HG03066 (cell line): ENCODE measurements at regions not wholly inside any gene's neighbourhood (a gene's known extent, or its start where the extent isn't known, plus 50 kb on each side); places are given as distances from the start of the nearest gene placed in this dataset.

Experiments
- ATAC-seq: cut with Tn5 transposase; IDR thresholded peaks from one replicate; pipeline ENCODE4 v1.9.1; 2021; ENCODE audit warnings: low read depth; ENCODE audit not compliant: unreplicated experiment

DNA sequence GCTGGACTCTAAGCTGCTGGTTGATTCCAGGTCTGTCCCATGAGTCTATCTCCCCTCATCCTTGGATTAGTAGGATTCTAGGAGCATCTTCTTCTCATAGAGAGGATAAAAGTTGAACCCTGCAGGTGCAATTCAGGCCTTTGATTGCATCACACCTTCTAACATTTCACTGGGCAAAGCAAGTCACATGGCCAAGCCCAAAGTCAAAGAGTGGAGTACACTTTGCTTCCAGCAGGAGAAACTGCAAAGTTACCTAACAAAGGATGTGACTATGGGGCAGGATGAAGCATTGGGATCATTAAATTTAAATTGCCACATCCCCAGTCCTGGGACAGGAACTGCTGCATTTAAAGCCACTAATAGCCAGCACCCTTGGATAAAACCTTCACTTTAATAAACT, 51.0 kb upstream of the EGFLAM start:
- ATAC-seq, result no peak

DNA sequence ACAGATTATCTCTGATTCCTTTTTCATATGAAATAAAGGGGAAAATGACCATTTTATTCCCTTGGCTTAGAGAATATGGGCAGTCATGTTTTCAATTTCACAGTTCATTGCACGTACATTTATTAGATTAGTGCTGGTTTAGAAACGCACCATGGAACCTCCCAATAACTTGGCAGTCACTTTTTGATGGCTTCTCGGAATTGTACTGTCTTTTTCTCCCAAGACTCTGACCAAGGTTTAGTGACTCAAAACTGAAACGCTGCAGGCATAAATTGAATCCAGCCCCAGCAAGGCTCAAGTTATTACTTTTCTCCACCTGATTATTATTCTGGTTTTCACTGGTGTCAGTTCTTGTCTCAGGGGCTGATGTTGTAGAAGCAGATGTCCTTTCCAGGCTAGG, 55.6 kb upstream of the EGFLAM start:
- no peak for ATAC-seq

DNA sequence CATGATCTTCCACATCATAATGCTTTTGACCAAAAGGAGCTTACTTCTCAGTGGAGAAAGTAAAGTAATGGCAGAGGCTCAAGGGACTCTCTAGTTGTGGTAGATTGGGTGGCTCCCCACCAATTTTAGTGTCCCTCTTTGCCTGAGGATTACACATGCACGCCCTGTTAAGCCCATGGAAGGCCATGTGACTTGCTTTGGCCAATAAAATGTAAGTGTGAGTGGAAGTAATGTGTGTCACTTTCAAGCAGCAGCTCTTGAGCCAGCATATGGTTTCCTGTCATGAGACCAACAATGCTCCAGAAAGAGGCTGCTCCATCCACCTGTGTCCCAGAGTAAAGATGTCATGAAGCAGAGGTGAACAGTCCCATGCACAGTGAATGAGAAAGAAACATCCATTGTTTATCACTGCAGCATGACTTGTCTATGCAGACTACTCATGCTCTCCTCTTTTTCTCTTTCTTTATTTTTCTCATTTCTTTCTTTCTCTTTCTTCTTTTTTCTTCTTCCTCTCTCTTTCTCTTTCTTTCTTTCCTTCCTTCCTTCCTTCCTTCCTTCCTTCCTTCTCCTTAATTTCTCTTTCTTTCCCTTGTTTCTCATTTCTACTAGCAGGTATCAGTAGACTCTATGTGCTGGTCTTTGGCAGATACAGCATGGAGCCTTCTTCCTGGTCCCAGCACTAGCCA, 57.3 kb upstream of the EGFLAM start:
- ATAC-seq, result no peak

DNA sequence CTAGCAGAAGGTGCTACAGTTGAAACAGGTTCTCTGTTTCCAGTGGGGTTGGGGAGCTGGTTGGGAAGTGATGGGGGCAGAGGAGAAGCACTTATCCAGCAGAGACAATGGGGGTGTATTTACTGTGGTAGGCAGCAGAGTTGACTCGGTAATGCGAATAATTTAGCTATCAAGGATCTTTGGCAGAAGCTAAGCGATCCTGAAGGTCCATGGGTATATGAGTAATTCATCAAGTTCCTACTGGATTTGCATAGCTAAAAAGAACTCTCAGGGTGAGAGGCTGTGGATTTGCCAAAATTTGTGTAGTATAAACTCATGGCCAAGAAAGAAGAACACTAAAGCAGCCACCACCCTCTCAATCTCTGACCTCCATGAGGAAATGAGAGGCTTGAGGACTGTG, 61.2 kb upstream of the EGFLAM start:
- no peak for ATAC-seq

DNA sequence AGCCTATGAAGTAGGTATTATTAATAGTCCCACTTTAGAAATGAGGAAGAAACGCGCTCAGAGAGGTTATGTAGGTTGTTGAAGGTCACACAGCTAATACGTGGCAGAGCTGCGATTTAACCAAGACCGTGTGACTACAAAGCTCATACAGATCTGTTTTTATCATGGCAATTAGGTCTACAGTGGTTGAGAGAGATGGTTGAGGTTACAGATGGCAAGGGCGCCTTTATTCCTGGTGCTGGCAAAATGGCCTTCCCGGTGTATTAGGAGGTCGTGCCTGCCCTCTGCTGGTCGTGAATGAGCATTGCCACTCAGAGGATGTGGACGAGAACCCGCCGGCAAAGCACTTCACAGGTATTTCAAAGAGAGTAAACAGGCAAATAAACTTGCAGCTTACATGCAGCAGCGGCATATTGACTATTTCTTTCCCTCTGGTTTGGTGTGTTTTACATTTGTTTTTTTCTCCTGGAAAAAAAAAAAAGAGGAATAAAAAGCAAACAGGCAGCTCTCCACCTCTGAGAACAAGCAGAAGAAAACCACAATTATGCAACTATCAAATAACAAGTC, 65.3 kb upstream of the EGFLAM start:
- peak; percentile 76 for ATAC-seq

DNA sequence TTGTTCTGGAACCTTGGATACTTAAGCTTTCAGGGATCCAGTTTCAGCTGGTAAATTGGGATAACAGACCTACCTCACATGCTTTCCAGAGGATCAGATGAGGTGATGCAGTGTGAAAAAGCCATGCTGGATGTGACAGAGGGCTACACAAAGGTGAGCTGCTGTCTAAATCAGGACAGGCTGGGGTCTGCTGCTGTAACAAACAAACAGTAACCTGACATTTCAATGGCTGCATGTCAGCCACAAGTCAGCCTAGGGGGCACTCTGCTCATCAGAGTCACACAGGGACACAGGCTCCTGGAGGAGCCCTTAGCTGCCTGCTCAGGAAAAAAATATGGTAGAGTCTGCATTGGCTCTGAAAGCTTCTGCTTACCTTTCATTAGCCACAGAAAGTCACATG, 66.7 kb upstream of the EGFLAM start:
- ATAC-seq, result no peak

DNA sequence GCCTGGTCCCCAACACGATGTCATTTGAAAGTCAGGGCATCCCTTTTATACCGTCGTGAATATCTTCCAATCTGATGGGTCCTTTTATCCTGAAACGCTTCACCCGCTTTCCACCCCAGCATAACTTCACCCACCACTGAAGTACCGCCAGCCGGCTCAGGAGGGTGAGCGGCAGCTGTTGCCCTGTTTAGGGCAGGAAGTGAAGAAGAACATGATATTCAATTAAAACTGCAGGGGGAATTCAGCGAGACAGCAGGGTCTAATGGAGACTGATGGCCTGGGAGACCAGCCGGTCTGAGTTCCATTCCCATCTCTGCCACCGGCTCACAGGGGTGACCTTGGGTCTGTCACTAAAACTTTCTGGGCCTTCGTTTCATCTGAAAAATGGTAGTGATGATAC, 68.2 kb upstream of the EGFLAM start:
- ATAC-seq, result no peak

DNA sequence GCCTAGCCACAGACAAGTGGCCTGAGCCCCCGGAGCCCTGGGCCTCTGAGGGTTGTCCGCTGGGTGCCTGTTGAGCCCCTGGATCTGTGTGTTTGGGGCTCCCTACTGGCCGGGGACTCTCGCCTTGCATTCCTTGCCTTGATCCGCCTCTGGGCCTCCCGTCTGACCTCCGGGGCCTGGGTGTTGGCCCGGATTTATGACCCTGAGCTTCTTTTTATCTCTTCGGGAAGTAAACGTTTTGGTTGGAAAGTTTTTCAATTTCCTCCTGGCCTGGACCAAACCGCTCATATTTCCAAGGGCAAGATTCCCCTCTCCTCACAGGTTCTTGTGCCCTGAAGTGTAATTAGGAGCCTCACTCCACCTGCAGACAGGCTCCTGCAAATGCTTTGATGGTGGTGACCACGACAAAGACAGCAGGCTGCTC, 69.3 kb upstream of the EGFLAM start:
- ATAC-seq, result no peak

DNA sequence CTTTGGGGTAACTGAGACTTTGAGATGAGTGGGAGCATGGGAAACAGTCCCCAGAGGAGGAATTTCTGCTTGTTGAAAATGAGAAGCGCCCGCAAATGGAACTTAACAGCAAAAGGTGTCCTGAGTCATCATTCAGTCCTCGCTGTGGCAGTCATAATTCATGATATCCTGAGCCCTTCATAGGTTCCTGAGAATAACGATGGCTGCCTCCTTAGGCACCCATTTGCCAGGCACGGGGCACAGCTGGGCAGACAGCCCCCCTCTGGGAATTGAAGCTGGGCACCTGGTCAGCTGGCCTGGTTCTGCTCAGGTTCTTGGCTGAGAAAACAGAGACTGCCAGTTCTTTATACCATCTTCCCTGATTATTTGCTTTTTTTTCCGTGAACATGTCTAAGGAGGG, 69.8 kb upstream of the EGFLAM start:
- ATAC-seq, result no peak

DNA sequence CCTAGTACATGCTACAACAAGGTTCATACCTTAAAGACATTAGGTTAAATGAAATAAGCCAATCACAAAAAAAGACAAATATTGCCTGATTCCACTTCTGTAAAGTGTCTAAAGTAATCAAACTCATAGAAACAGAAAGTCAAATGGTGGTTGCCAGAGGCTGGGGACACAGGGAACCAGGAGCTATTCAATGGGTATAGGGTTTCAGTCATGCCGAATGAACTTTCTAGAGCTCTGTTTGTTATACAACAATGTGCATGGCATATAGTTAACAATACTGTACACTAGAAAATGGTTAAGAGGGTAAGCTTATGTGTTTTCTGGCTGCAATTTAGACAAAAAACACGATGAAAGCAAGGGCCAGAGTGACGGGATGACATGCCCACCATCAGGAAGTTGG, 70.8 kb upstream of the EGFLAM start:
- no peak for ATAC-seq

DNA sequence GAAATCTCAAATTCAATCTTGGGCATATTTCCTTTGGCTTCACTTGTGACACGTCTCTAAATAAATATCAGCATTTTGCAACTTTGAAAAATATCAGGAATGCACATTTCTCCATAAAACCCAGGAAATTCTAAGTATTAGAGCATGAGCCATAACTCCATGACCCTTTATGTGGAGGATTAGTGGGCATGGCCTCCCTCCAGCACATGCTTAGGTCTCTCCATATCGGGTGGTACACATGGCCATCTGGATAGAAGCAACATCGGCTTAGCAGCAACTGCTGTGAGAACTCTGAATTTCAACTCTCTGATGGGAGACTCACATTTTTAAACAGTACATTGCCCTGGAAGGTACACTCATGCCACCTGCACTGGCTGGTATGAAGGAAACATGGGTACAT, 73.7 kb upstream of the EGFLAM start:
- no peak for ATAC-seq

DNA sequence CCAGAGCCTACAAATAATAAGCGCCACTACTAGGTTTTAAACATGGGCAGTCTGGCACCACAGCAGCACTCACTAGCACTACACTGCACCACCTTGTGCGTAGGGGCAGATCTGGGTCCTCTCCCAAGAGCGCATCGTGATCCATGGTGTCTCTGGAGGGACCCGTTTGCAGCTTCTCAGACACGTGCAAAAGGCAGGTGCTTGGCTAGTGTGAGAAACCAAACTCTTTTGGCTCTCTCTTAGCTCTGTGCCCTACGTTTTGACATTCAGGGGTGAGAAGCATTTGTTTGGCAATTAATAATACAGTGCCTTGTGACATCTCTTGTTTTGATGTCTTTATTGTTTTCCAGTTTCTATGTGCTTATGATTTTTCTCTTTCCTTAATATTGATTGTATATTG, 75.4 kb upstream of the EGFLAM start:
- no peak for ATAC-seq

DNA sequence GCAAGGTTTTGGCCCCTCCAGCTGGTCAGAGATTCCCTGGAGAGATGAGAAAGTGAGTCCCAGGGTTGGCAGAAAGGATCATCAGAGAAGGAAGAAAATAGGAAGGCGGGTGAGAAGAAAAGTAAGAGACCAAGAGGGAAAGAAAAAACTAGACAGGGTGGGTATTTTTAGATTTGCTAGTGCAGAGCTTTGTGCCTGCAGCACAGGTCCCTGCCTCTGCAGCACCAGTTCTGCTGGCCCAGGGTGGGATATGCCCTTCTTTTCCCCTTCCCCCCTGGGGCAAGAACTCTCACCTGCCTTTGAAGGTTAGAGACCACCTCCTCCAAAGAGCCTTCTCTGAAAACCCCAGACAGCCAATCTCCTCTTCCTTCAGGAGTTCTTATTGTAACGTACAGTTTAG, 90.3 kb upstream of the EGFLAM start:
- no peak for ATAC-seq

DNA sequence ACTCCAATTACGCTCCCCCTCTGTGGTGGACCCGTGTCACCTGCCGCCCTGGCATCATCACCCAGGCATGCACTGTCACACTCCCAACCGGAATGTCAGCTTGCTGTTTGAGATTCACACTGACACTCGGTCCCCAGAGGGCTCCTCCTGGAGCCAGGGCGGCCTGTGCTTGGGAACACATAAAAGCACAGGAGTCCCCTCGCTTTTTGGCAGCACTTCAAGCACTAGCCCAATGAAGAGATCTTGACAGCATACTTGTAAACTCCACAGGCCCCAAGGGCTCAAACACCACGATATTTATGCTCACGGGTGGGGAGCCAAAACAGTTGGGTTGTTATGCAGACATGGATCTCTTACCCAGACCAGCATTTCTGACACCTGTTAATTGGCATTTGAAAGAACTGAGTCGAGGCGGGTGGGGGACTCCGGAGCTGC, 90.8 kb upstream of the EGFLAM start:
- ATAC-seq, result no peak

DNA sequence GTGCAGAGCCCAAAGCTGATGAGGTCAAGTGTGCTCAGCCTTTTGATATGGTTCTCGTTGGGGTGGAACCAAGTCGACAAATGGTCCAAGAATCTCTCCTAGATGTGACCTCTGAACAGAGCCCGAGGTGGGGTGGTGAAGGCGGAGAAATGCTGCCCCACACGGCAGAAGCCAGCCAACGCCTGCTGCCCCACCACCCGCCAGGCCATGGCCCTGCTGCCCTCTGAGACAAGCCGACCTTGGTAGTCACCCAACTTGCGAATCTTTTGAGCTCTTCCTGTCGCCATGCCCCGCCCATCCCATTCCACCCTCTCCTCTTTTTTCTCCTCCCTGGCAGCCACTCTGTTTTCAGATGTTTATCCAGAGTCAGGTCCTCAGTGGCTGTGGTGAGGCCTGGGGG, 91.5 kb upstream of the EGFLAM start:
- no peak for ATAC-seq

DNA sequence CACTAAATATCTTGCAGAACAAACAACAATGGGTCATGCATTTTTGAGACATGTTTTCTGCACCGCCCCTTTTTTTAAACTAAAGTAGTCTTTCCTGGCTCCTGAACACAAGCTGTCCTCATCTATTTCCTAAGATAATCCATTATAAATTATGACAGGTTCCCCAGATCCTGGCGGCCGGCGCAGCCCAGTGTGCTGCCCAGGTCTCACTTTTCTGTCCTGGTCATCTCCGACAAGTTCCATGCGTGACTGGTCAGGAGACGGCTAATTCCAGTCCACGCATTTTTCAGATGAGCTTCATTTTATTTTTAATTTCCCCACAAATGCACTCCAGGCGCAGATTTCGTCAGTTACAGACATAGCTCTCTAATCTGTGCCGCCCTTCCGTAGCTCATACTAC, 92.9 kb upstream of the EGFLAM start:
- ATAC-seq, result no peak

DNA sequence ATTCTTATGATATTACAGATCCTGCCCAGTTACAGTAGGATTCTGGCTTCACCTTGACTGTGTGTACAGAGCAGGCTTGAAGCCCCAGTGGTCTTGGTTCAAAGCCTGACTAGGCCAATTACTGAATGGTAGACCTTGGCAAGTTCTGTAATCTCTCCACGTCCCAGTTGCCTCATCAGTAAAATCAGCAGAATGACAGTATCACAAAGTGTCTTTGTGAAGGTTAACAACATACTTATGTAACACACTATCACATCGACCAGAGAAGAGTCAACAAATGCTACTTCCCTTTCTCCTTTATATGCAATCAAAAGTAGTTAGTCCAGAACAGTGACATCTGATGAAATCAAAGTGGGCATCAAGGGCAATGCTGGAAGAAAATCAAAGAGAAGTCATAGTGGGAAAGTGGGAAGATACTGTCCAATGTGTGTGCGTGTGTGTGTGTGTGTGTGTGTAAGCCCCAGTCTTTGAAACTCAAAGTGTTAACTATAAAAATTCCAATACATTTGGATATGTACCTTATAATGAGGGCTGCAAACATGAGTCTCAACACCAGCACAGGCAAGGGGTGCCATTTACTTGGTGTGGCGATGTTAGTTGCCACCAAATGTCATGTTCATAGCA, 93.5 kb upstream of the EGFLAM start:
- ATAC-seq, result no peak

DNA sequence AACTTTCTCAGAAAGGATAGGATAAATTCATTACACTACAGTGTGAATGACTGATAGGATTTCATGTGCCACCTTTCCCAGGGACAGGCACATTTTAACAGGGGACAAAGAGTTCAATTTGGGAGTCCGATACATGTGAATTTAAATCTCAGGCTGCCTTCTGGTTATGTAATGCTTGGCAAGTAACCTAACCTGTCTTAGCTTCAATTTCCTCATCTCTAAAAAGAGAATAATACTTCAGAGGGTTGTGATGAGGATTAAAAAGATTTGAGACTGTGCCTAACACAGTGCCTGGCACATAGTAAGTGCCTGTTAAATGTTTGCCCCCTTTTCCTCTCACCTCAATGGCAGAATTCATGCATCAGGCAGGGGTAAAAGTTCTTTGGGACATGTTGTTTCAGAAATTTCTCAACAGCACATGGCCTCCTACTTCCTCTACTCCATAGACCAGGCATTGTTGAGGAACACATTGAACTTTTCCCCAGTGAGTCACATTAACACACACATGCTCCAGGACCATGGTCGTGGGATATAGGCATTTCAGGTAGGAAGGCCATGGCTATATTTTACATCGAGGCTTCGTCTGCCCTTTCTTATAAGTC, 94.6 kb upstream of the EGFLAM start:
- ATAC-seq, result no peak

DNA sequence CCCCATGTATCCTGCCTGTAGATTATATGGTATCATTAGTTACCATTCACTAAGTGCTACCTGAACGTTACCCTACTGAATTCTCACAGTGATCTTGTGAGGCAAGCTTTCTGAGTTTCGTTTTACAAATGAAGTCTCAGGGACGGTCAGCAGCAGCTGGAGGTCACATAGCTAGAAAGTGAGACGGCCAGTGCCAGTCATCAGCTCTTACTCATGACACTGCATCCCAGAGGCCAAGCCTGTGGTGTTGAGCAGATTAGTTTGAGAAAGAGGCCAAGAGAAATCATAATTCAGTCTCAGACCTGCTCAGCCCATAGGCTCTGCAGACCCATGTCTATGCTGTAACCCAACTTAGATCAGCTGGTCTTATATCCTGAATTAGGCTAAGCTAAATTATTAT, 95.7 kb upstream of the EGFLAM start:
- no peak for ATAC-seq

DNA sequence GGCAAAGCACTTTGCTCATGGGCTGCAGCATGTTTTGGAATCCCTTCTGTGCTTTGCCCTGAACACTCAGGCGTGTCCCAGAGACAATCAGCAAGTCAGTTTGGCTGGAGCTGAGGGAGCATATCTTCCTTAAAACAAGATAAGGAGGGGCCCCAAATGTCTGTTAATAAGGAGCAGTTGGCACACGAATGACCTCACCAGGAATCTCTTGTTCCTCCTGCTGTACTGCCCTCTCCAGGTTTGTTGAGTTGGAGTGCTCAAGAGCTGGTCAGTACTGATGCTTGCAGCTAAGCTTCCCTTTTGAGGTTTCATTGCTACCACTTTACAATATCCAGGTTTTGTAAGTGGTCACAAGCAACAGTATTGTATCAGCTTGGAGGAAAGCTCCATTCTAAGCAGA, 101.3 kb upstream of the EGFLAM start:
- ATAC-seq, result no peak

DNA sequence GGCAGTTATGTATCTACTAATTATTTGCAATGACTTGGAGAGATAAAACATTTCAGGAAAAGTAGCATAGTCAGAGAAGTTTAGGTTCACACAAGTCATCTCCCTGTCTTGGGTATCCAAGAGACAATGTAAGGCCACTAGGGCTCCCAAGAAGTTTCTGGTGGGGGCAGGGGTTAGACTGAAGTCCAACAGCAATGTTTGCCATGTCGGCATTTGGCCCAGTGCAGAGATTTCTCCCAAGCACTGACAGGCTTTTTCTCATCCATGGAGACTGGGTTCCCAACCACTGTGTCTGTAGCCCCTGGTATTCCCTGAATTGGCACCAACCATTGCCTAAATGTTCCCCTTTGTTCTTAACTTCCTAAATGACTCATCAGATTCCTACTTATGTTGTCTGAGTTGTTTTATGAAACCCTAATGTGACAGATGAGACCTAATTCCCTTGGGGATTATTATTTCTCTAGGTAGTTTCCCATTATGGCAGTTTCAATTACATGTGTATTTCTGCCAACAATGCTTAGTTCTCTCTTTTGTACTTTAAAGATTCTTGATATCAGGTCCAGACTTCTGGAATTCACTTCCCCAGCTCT, 103.6 kb upstream of the EGFLAM start:
- ATAC-seq, result no peak

DNA sequence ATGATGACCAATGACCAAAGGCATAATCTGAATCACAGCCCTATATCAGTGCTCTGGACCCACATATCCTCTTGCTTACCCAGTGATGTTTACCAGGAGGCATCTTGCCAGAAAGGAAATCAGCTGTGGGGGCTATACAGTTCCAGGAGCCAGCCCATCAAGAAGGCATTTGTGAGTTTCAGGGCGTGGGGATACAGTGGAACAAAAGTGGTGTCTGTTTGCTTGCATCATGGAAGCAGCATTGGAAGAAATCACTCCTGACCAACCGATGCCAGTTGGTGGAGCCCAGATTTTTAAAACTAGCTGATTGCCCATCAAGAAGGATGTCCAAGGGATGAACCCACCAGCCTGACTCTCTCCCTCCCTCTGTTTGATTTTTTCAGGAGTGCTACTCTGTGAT, 106.5 kb upstream of the EGFLAM start:
- ATAC-seq, result no peak
